HEK293 (cell line): ENCODE measurements at regions not wholly inside any gene's neighbourhood (a gene's known extent, or its start where the extent isn't known, plus 50 kb on each side); places are given as distances from the start of the nearest gene placed in this dataset.

Experiments
- CTCF ChIA-PET: fragments of 350-600 bp; formaldehyde crosslinking; extraction: SDS; loops from one replicate; lab custom pipeline; 2021; ENCODE audit warnings: antibody characterized with exemption; lab: Yijun Ruan, JAX
- POLR2A ChIA-PET: fragments of 300-600 bp; formaldehyde crosslinking; extraction: SDS; loops from one replicate; lab custom pipeline; 2020; ENCODE audit warnings: antibody characterized with exemption, inconsistent platforms; lab: Yijun Ruan, JAX
- H3K27ac ChIP-seq: fragments of 200-500 bp; sonication (Bioruptor generic); 2 replicates; pipeline ENCODE4 v1.5.1; 2014; ENCODE audit warnings: low read depth, low read length, control low read depth, inconsistent platforms; ENCODE audit errors: extremely low read depth
- H3K36me3 ChIP-seq, 2 experiments: fragments of 200-500 bp in 1 of 2; sonication (Bioruptor generic) in 1 of 2; 1 replicate in 1 of 2; 2 replicates in 1 of 2; pipeline ENCODE4 v1.5.1; 2014 to 2017; ENCODE audit warnings: inconsistent platforms in 2 of 2, low read length in 2 of 2; ENCODE audit not compliant: control insufficient read depth in 2 of 2, insufficient read depth in 1 of 2
- H3K4me1 ChIP-seq: fragments of 200-500 bp; sonication (Bioruptor generic); 2 replicates; pipeline ENCODE4 v1.5.1; 2014; ENCODE audit warnings: mild to moderate bottlenecking, low read length, inconsistent platforms; ENCODE audit not compliant: control insufficient read depth, insufficient read depth
- H3K4me3 ChIP-seq: 2 replicates; pipeline ENCODE4 v1.5.1; 2011; ENCODE audit warnings: low read depth, mild to moderate bottlenecking, control low read depth, low read length, moderate library complexity
- H3K9me3 ChIP-seq: fragments of 200-500 bp; sonication (Bioruptor generic); 2 replicates; pipeline ENCODE4 v1.5.1; 2014; ENCODE audit warnings: low read depth, low read length, inconsistent platforms; ENCODE audit not compliant: control insufficient read depth, insufficient read depth
- KLF1 ChIP-seq: fragments of 450-650 bp; formaldehyde crosslinking; IDR thresholded peaks from 2 replicates; pipeline ENCODE4 v1.5.1; 2016; ENCODE audit warnings: missing biosample characterization, missing genetic modification characterization
- KLF16 ChIP-seq: fragments of 450-650 bp; formaldehyde crosslinking; IDR thresholded peaks from 2 replicates; pipeline ENCODE4 v1.5.1; 2017; ENCODE audit warnings: missing biosample characterization, missing genetic modification characterization
- KLF17 ChIP-seq: fragments of 450-650 bp; formaldehyde crosslinking; IDR thresholded peaks from 2 replicates; pipeline ENCODE4 v1.5.1; 2016; ENCODE audit warnings: missing biosample characterization, missing genetic modification characterization
- OSR2 ChIP-seq: fragments of 450-650 bp; formaldehyde crosslinking; IDR thresholded peaks from 2 replicates; pipeline ENCODE4 v1.5.1; 2016; ENCODE audit warnings: missing biosample characterization, missing genetic modification characterization
- SP3 ChIP-seq: fragments of 450-650 bp; formaldehyde crosslinking; IDR thresholded peaks from 2 replicates; pipeline ENCODE4 v1.5.1; 2016; ENCODE audit warnings: missing biosample characterization, missing genetic modification characterization
- WT1 ChIP-seq: fragments of 450-650 bp; formaldehyde crosslinking; IDR thresholded peaks from 2 replicates; pipeline ENCODE4 v1.5.1; 2016; ENCODE audit warnings: missing biosample characterization, missing genetic modification characterization
- ZBTB20 ChIP-seq: fragments of 450-650 bp; formaldehyde crosslinking; IDR thresholded peaks from 2 replicates; pipeline ENCODE4 v1.5.1; 2016; ENCODE audit warnings: missing biosample characterization, missing genetic modification characterization
- ZNF175 ChIP-seq: fragments of 450-650 bp; formaldehyde crosslinking; IDR thresholded peaks from 2 replicates; pipeline ENCODE4 v1.5.1; 2016; ENCODE audit warnings: missing biosample characterization, missing genetic modification characterization
- ZNF2 ChIP-seq: fragments of 450-650 bp; formaldehyde crosslinking; IDR thresholded peaks from 2 replicates; pipeline ENCODE4 v1.5.1; 2016; ENCODE audit warnings: missing biosample characterization, missing genetic modification characterization
- ZNF362 ChIP-seq: fragments of 450-650 bp; formaldehyde crosslinking; IDR thresholded peaks from 2 replicates; pipeline ENCODE4 v1.5.1; 2016; ENCODE audit warnings: missing biosample characterization, missing genetic modification characterization
- ZNF510 ChIP-seq: fragments of 450-650 bp; formaldehyde crosslinking; IDR thresholded peaks from 2 replicates; pipeline ENCODE4 v1.5.1; 2018; ENCODE audit warnings: mild to moderate bottlenecking, missing genetic modification characterization, missing biosample characterization; ENCODE audit not compliant: insufficient replicate concordance
- ZNF544 ChIP-seq: fragments of 450-650 bp; formaldehyde crosslinking; IDR thresholded peaks from 2 replicates; pipeline ENCODE4 v1.5.0; 2017; ENCODE audit warnings: missing biosample characterization, missing genetic modification characterization
- ZNF621 ChIP-seq: fragments of 450-650 bp; formaldehyde crosslinking; IDR thresholded peaks from 2 replicates; pipeline ENCODE4 v1.5.1; 2017; ENCODE audit warnings: missing biosample characterization, missing genetic modification characterization
- ZNF626 ChIP-seq: fragments of 450-650 bp; sonication (Bioruptor Pico); formaldehyde crosslinking; IDR thresholded peaks from 2 replicates; pipeline ENCODE4 v1.5.1; 2018; ENCODE audit warnings: missing biosample characterization, missing genetic modification characterization, inconsistent platforms
- ZNF670 ChIP-seq: fragments of 450-650 bp; formaldehyde crosslinking; IDR thresholded peaks from 2 replicates; pipeline ENCODE4 v1.5.1; 2016; ENCODE audit warnings: missing biosample characterization, missing genetic modification characterization, low read depth
- ZNF792 ChIP-seq: fragments of 450-650 bp; formaldehyde crosslinking; IDR thresholded peaks from 2 replicates; pipeline ENCODE4 v1.5.1; 2016; ENCODE audit warnings: missing biosample characterization, missing genetic modification characterization
- TF ChIP-seq, protein P1 (sequence below): fragments of 450-650 bp; IDR thresholded peaks from 2 replicates; pipeline ENCODE4 v1.5.1; 2018; ENCODE audit warnings: missing biosample characterization, missing genetic modification characterization
- TF ChIP-seq, protein P2 (sequence below): fragments of 450-650 bp; formaldehyde crosslinking; IDR thresholded peaks from 2 replicates; pipeline ENCODE4 v1.5.1; 2016; ENCODE audit warnings: missing biosample characterization, missing genetic modification characterization

DNA sequence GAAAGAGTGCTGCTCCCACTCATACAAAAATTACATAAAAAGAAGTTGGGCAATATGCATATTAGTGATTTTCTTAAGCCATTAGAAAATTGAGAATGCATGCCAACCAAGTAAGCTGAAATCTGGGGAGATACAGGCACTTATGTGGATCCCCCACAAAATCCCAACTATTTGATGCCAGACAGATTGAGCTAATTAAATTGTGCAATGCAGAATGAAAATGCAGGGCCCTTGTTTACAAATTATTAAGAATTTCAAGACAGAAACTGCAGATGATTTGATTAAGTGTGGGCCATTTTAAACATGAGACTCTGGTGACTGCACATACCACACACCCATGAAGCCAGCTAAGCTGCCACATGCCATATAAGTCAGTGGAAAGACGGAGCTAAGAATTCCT lies 554.5 kb downstream of the CBLN2 start:
- Histone ChIP-seq H3K4me3 (no peak overlapping the region), H3K36me3 (no peaks in the 10 kb centered on the region), H3K9me3 (no peaks in the 10 kb centered on the region), H3K4me1 (no peaks in the 10 kb centered on the region), H3K27ac (no peak overlapping the region)
- POLR2A ChIA-PET: no interaction called here
- CTCF ChIA-PET: interaction anchor here (1.1 kb wide), 1 partner anchor 40 kb away, joined by 3 read pairs; no protein-coding TSS in a partner anchor
- no peak for TF ChIP-seq ZNF544 (tag by site-specific recombination)

- no peaks in the 10 kb centered on the region for H3K4me1 ChIP-seq
- CTCF ChIA-PET: interaction anchor here (0.6 kb wide), 1 partner anchor 331 kb away, joined by 3 read pairs; no protein-coding TSS in a partner anchor
- POLR2A ChIA-PET: no interaction called here
- no peak overlapping the region for H3K4me3 ChIP-seq
- TF ChIP-seq ZNF626 (tag by site-specific recombination): no peak
- no peak for TF ChIP-seq SP3 (tag by site-specific recombination)
- no peak overlapping the region for H3K27ac ChIP-seq
- no peaks in the 10 kb centered on the region for H3K36me3 ChIP-seq
- H3K9me3 ChIP-seq: no peaks in the 10 kb centered on the region
Measured at GRCh38 chr18:71986351-71987050, 557.6 kb downstream of the CBLN2 start.

GRCh38 chr18:71976744-71977143 lies 567.4 kb downstream of the CBLN2 start:
- Histone ChIP-seq H3K9me3 (no peaks in the 10 kb centered on the region), H3K4me1 (no peaks in the 10 kb centered on the region), H3K4me3 (no peak overlapping the region), H3K27ac (no peak overlapping the region), H3K36me3 (no peaks in the 10 kb centered on the region)
- ChIA-PET POLR2A (no interaction called here), CTCF (no interaction called here)
- TF ChIP-seq ZNF175 (tag by site-specific recombination) (no peak), ZNF2 (tag by site-specific recombination) (no peak), ZNF792 (no peak), ZNF621 (tag by site-specific recombination) (no peak), KLF17 (tag by site-specific recombination) (no peak), ZNF362 (tag by site-specific recombination) (no peak), KLF1 (tag by site-specific recombination) (no peak), ZNF510 (tag by site-specific recombination) (no peak), ZBTB20 (tag by site-specific recombination) (no peak), OSR2 (tag by site-specific recombination) (no peak), WT1 (no peak), ZNF670 (tag by site-specific recombination) (no peak), KLF16 (tag by site-specific recombination) (no peak)
- TF ChIP-seq, protein P1, sequence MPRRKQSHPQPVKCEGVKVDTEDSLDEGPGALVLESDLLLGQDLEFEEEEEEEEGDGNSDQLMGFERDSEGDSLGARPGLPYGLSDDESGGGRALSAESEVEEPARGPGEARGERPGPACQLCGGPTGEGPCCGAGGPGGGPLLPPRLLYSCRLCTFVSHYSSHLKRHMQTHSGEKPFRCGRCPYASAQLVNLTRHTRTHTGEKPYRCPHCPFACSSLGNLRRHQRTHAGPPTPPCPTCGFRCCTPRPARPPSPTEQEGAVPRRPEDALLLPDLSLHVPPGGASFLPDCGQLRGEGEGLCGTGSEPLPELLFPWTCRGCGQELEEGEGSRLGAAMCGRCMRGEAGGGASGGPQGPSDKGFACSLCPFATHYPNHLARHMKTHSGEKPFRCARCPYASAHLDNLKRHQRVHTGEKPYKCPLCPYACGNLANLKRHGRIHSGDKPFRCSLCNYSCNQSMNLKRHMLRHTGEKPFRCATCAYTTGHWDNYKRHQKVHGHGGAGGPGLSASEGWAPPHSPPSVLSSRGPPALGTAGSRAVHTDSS: no peak
- TF ChIP-seq, protein P2, sequence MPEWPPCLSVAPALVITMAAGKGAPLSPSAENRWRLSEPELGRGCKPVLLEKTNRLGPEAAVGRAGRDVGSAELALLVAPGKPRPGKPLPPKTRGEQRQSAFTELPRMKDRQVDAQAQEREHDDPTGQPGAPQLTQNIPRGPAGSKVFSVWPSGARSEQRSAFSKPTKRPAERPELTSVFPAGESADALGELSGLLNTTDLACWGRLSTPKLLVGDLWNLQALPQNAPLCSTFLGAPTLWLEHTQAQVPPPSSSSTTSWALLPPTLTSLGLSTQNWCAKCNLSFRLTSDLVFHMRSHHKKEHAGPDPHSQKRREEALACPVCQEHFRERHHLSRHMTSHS: no peak
